ENCODE measurements at regions not wholly inside any gene's neighbourhood (a gene's known extent, or its start where the extent isn't known, plus 50 kb on each side); places are given as distances from the start of the nearest gene placed in this dataset.

DNA sequence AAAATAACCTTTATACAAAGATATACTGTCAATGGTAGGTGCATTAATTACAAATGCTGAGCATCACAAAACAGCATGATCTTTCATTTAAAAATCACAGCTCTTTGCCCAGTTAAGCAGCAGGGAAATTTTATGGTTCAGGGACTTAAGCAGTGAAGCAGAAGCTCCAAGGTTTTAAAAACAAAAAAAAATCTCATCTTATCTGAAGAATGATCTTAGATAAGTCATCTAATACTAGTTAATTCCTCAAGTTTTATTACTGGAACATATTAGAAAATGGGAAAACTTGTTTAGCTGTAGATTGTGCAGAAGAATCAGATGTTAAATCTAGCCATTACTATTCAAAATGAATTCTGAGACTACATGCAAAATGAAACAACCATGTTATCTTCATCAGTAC is 289.9 kb downstream of the GASK1B start:
- TF ChIP-seq, protein P1, sequence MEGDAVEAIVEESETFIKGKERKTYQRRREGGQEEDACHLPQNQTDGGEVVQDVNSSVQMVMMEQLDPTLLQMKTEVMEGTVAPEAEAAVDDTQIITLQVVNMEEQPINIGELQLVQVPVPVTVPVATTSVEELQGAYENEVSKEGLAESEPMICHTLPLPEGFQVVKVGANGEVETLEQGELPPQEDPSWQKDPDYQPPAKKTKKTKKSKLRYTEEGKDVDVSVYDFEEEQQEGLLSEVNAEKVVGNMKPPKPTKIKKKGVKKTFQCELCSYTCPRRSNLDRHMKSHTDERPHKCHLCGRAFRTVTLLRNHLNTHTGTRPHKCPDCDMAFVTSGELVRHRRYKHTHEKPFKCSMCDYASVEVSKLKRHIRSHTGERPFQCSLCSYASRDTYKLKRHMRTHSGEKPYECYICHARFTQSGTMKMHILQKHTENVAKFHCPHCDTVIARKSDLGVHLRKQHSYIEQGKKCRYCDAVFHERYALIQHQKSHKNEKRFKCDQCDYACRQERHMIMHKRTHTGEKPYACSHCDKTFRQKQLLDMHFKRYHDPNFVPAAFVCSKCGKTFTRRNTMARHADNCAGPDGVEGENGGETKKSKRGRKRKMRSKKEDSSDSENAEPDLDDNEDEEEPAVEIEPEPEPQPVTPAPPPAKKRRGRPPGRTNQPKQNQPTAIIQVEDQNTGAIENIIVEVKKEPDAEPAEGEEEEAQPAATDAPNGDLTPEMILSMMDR (conservative IDR thresholded peaks at IDR 0.05; ENCODE audit: low read depth, low read length) = no peak
- no peak for TF ChIP-seq EZH2 (IDR thresholded peaks at IDR 0.05; ENCODE audit: low read length, unreplicated experiment)
- no peak for TF ChIP-seq EZH2phosphoT487 (IDR thresholded peaks at IDR 0.05; ENCODE audit: borderline replicate concordance, low read length)
